Astrocyte (in vitro differentiated cells and primary cell): ENCODE measurements at regions not wholly inside any gene's neighbourhood (a gene's known extent, or its start where the extent isn't known, plus 50 kb on each side); places are given as distances from the start of the nearest gene placed in this dataset.

Experiments used
- DNase-seq: peaks from one replicate; pipeline ENCODE4 v3.0.0-alpha.2; 2010; ENCODE audit warnings: low read depth
- FAIRE-seq: peaks from 2 replicates; lab custom pipeline; 2011; peaks lifted over from hg19 to GRCh38; lab: Jason Lieb, UNC
- H2AFZ ChIP-seq: 2 replicates; pipeline ENCODE4 v1.6.0; 2012; ENCODE audit warnings: low read depth, low read length, inconsistent platforms
- H3K27ac ChIP-seq: 2 replicates; pipeline ENCODE4 v1.5.1; 2011; ENCODE audit warnings: low read depth, low read length, inconsistent platforms
- H3K27me3 ChIP-seq: 2 replicates; pipeline ENCODE4 v1.6.0; 2011; ENCODE audit warnings: low read length, inconsistent platforms; ENCODE audit not compliant: insufficient read depth
- H3K36me3 ChIP-seq: 2 replicates; pipeline ENCODE4 v1.5.1; 2011; ENCODE audit warnings: low read length, inconsistent platforms; ENCODE audit not compliant: insufficient read depth
- H3K4me1 ChIP-seq: 2 replicates; pipeline ENCODE4 v1.5.1; 2011; ENCODE audit warnings: low read length, inconsistent platforms; ENCODE audit not compliant: insufficient read depth
- H3K4me2 ChIP-seq: 2 replicates; pipeline ENCODE4 v1.6.0; 2012; ENCODE audit warnings: low read length, inconsistent platforms
- H3K4me3 ChIP-seq: 2 replicates; pipeline ENCODE4 v1.5.1; 2011; ENCODE audit warnings: low read depth, mild to moderate bottlenecking, low read length, inconsistent platforms; ENCODE audit not compliant: insufficient read depth
- H3K79me2 ChIP-seq: 2 replicates; pipeline ENCODE4 v1.6.0; 2012; ENCODE audit warnings: mild to moderate bottlenecking, low read length, inconsistent platforms; ENCODE audit not compliant: insufficient read depth
- H3K9ac ChIP-seq: 2 replicates; pipeline ENCODE4 v1.6.0; 2012; ENCODE audit warnings: mild to moderate bottlenecking, low read length, inconsistent platforms
- H3K9me3 ChIP-seq: 2 replicates; pipeline ENCODE4 v1.5.1; 2012; ENCODE audit warnings: low read depth, mild to moderate bottlenecking, low read length, inconsistent platforms; ENCODE audit not compliant: insufficient read depth
- H4K20me1 ChIP-seq: 2 replicates; pipeline ENCODE4 v1.6.0; 2012; ENCODE audit warnings: low read length, inconsistent platforms; ENCODE audit not compliant: insufficient read depth
- H3K27ac Mint-ChIP-seq: one replicate; pipeline ENCODE4 v1.8.0; 2021; ENCODE audit warnings: mild to moderate bottlenecking, mixed read lengths; ENCODE audit not compliant: unreplicated experiment
- H3K27me3 Mint-ChIP-seq: one replicate; pipeline ENCODE4 v1.8.0; 2021; ENCODE audit warnings: low read depth, mixed read lengths; ENCODE audit not compliant: unreplicated experiment
- H3K36me3 Mint-ChIP-seq: one replicate; pipeline ENCODE4 v1.8.0; 2021; ENCODE audit warnings: low read depth, mixed read lengths; ENCODE audit not compliant: unreplicated experiment
- H3K4me1 Mint-ChIP-seq: one replicate; pipeline ENCODE4 v1.8.0; 2021; ENCODE audit warnings: low read depth, mixed read lengths; ENCODE audit not compliant: unreplicated experiment
- H3K4me3 Mint-ChIP-seq: one replicate; pipeline ENCODE4 v1.8.0; 2021; ENCODE audit warnings: mild to moderate bottlenecking, moderate library complexity, mixed read lengths; ENCODE audit not compliant: unreplicated experiment
- H3K9me3 Mint-ChIP-seq: one replicate; pipeline ENCODE4 v1.8.0; 2021; ENCODE audit warnings: mild to moderate bottlenecking, mixed read lengths; ENCODE audit not compliant: unreplicated experiment
- EZH2 ChIP-seq: IDR thresholded peaks from 2 replicates; pipeline ENCODE4 v1.6.1; 2012; ENCODE audit warnings: mild to moderate bottlenecking, low read length, inconsistent platforms; ENCODE audit not compliant: insufficient read depth
- TF ChIP-seq, protein P1 (sequence below): IDR thresholded peaks from 2 replicates; pipeline ENCODE4 v1.5.1; 2011; ENCODE audit warnings: low read depth, mild to moderate bottlenecking, inconsistent platforms, low read length, moderate library complexity; ENCODE audit not compliant: insufficient read depth

DNA sequence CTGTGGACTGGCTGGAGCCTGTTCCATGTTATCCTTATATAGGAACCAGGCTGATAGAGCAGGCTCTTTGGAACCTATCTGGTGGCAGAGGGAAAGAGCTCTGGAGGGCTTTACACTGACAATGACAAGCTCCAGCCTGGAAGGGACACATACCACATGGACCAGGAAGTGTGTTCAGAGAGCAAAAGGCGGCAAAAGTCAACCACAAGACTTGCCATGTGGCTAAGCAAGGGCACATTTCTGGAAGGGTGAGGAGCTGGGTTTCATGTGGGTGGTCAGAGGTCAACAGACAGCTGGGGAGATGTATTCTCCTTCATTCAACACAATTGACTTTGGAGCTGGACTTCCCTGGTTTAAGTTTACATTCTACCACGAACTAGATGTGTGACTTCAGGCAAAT lies 325.2 kb downstream of the DYSF start:
- H3K36me3 ChIP-seq: no peaks in the 10 kb centered on the region
- no peak overlapping the region for H3K9ac ChIP-seq
- no peaks in the 10 kb centered on the region for H4K20me1 ChIP-seq
- H3K9me3 Mint-ChIP-seq: peaks cover 4% of the 10 kb centered on the region
- no peak for TF ChIP-seq EZH2
- TF ChIP-seq, protein P1, sequence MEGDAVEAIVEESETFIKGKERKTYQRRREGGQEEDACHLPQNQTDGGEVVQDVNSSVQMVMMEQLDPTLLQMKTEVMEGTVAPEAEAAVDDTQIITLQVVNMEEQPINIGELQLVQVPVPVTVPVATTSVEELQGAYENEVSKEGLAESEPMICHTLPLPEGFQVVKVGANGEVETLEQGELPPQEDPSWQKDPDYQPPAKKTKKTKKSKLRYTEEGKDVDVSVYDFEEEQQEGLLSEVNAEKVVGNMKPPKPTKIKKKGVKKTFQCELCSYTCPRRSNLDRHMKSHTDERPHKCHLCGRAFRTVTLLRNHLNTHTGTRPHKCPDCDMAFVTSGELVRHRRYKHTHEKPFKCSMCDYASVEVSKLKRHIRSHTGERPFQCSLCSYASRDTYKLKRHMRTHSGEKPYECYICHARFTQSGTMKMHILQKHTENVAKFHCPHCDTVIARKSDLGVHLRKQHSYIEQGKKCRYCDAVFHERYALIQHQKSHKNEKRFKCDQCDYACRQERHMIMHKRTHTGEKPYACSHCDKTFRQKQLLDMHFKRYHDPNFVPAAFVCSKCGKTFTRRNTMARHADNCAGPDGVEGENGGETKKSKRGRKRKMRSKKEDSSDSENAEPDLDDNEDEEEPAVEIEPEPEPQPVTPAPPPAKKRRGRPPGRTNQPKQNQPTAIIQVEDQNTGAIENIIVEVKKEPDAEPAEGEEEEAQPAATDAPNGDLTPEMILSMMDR: no peak
- peaks cover 7% of the 10 kb centered on the region for H3K4me1 Mint-ChIP-seq
- no peak overlapping the region for H3K27ac Mint-ChIP-seq
- H3K27me3 Mint-ChIP-seq: peaks cover 61% of the 10 kb centered on the region
- no peaks in the 10 kb centered on the region for H3K9me3 ChIP-seq
- peaks cover 12% of the 10 kb centered on the region for H3K4me1 ChIP-seq
- H3K4me3 ChIP-seq: no peak overlapping the region
- DNase-seq: no peak
- H3K36me3 Mint-ChIP-seq: no peaks in the 10 kb centered on the region
- no peak overlapping the region for H2AFZ ChIP-seq
- no peak for FAIRE-seq
- no peaks in the 10 kb centered on the region for H3K79me2 ChIP-seq
- H3K27ac ChIP-seq: no peak overlapping the region
- peaks cover 9% of the 10 kb centered on the region for H3K27me3 ChIP-seq
- H3K4me2 ChIP-seq: no peak overlapping the region
- H3K4me3 Mint-ChIP-seq: no peak overlapping the region

DNA sequence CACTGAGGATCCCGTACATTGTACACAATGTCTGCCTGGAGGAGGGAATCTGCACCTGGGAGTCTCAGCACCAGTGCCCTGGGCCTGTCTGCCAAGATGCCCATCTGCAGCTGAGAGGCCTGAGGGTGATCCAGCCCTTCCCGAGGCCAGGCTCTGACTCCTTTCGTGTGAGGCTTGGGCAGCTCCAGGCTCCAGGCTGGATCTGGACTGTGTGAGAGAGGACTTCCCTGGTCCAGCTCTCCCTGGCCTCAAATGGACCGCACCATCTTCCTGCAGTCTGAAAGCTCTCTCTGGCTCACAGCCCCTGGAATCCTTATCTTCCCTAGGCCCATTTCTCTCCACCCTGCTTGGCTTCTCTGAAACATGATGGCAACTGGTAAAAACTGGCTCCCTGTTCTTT lies 324.6 kb downstream of the DYSF start:
- Mint-ChIP-seq H3K27me3 (peaks cover 61% of the 10 kb centered on the region), H3K36me3 (no peaks in the 10 kb centered on the region), H3K4me3 (no peak overlapping the region), H3K9me3 (peaks cover 4% of the 10 kb centered on the region), H3K4me1 (peaks cover 1% of the 10 kb centered on the region), H3K27ac (no peak overlapping the region)
- Histone ChIP-seq H3K4me1 (peaks cover 10% of the 10 kb centered on the region), H4K20me1 (no peaks in the 10 kb centered on the region), H3K27me3 (peaks cover 9% of the 10 kb centered on the region), H3K9ac (no peak overlapping the region), H3K79me2 (no peaks in the 10 kb centered on the region), H3K9me3 (peaks cover 3% of the 10 kb centered on the region), H3K27ac (no peak overlapping the region), H2AFZ (no peak overlapping the region), H3K4me3 (no peak overlapping the region), H3K36me3 (no peaks in the 10 kb centered on the region), H3K4me2 (no peak overlapping the region)
- DNase-seq (no peak), FAIRE-seq (no peak)
- TF ChIP-seq, protein P1: no peak
- TF ChIP-seq EZH2: no peak

DNA sequence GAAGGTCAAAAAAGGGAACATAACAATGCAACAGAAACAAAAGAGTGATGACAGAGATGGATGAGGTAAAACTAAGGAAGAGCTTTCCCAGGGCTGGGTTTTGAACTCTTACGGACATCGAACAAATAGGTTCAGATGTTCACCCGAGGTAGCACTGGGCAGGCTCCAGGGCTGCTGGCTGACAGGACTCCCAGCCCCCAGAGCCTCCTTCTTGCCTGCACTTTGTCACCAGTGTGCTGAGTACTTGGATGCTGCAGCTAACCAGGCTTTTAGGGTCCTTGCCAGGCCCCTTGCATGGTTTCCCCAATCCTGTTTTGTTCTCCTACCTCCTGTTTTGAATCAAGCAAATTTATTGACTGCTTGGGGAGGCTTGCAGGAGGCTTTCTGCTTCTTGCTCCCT lies 322.9 kb downstream of the DYSF start:
- H3K9me3 Mint-ChIP-seq: peaks cover 4% of the 10 kb centered on the region
- Histone ChIP-seq H3K4me1 (peaks cover 8% of the 10 kb centered on the region), H3K4me2 (no peak overlapping the region), H3K27ac (no peak overlapping the region), H4K20me1 (no peaks in the 10 kb centered on the region), H3K9ac (no peak overlapping the region), H2AFZ (no peak overlapping the region), H3K36me3 (no peaks in the 10 kb centered on the region), H3K9me3 (peaks cover 3% of the 10 kb centered on the region), H3K79me2 (no peaks in the 10 kb centered on the region), H3K4me3 (no peak overlapping the region), H3K27me3 (peaks cover 7% of the 10 kb centered on the region)
- H3K27ac Mint-ChIP-seq: no peak overlapping the region
- DNase-seq (no peak), FAIRE-seq (no peak)
- no peak overlapping the region for H3K4me3 Mint-ChIP-seq
- no peak for TF ChIP-seq EZH2
- TF ChIP-seq, protein P1: no peak
- H3K27me3 Mint-ChIP-seq: peaks cover 56% of the 10 kb centered on the region
- no peaks in the 10 kb centered on the region for H3K36me3 Mint-ChIP-seq
- H3K4me1 Mint-ChIP-seq: no peaks in the 10 kb centered on the region
